Amniotic epithelial cell (primary cell): ENCODE measurements at regions not wholly inside any gene's neighbourhood (a gene's known extent, or its start where the extent isn't known, plus 50 kb on each side); places are given as distances from the start of the nearest gene placed in this dataset.
"Not testable (repeated sequence)": the region's sequence is repeated elsewhere in the genome, so short reads cannot be mapped to it uniquely, and the experiment has no call there.

ENCODE experiments used
- DNase-seq: peaks from one replicate; pipeline ENCODE4 v3.0.0-alpha.2; 2010; ENCODE audit warnings: low read depth

GRCh38 chr13:58500938-58501337, 869.4 kb downstream of the PCDH17 start:
- no peak for DNase-seq

DNA sequence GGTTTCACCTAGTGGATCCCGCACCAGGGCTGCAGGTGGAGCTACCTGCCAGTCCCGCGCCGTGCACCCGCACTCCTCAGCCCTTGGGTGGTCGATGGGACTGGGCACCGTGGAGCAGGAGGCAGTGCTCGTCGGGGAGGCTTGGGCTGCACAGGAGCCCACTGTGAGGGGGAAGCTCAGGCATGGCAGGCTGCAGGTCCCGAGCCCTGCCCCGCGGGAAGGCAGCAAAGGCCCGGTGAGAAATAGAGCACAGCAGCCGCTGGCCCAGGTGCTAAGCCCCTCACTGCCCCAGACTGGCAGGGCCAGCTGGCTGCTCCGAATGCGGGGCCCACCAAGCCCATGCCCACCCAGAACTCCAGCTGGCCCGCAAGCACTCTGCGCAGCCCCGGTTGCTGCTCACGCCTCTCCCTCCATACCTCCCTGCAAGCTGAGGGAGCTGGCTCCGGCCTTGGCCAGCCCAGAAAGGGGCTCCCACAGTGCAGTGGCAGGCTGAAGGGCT, 872.7 kb downstream of the PCDH17 start:
- DNase-seq, result not testable (repeated sequence)

- not testable (repeated sequence) for DNase-seq
These were observed 873.8 kb downstream of the PCDH17 start for GRCh38 chr13:58505262-58505920.

GRCh38 chr13:58528351-58528750, 896.8 kb downstream of the PCDH17 start:
- no peak for DNase-seq

DNA sequence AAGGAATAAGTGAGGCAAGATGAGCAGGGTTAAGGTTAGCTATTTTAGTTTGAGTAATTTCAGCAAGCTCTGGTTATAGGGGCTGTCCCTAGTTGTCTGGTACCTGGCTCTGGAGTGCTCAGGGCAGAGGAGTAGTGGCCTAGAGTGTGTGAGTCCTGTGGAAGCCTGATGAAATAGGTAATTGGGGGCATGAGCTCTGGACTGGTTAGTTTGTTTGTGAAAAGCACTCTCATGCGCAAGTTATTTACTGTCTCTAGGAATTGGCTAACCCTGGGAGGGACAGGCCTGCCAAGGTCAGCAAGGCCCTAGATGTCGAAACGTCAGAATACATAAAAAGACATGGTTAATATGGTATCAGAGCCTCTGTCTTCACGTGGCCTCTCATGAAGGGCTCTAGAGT, 900.1 kb downstream of the PCDH17 start:
- no peak for DNase-seq

GRCh38 chr13:58542530-58542929, 911.0 kb downstream of the PCDH17 start:
- DNase-seq, result no peak

DNA sequence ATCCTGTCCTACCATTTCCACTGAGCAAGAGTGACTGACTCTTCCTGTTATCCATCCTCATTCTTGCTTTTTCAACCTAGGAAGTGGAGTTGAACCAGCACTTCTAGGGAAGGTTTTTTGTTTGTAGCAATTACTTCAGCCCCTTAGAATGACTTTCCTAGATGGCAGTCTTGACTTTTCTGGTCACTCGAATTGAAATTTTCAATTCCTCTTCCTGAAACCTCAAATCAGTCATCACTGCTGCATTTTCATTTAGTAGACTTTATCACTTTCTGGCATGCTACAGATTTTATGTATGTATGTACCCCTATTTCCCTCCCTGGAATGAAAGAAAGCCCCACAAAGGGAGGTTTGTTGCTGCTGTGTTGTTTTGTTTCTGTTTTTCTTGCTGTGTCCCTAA, 915.9 kb downstream of the PCDH17 start:
- DNase-seq, result no peak

DNA sequence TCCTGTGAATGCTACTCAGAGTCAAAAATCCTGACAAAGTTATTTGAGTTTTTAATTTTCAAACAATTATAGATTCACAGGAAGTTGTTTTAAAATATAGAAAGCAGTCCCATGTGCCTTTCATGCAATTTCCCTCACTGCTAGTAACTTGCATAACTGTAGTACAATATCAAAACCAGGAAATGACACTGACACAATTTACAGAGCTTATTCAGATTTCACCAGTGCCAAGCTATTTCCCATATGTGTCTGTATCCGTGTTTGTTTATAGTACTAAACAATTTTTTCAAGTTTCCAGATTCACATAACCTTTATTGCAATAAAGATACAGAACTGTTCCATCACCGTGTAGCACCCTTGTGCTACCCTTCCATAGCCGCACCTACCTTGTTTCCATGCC, 934.6 kb downstream of the PCDH17 start:
- no peak for DNase-seq

DNA sequence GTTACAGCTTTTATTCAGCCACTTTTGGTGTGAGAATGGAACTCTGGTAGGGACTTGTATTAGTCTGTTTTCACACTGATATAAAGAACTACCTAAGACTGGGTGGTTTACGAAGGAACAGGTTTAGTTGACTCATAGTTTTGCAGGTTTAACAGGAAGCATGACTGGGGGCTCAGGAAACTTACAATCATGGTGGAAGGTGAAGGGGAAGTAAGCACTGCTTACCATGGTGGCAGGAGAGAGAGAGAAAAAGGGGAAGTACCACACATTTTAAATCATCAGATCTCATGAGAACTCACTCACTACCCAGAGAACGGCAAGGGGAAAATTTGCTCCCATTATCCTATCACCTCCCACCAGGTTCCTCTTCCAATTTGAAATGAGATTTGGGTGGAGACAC, 942.2 kb downstream of the PCDH17 start:
- no peak for DNase-seq

DNA sequence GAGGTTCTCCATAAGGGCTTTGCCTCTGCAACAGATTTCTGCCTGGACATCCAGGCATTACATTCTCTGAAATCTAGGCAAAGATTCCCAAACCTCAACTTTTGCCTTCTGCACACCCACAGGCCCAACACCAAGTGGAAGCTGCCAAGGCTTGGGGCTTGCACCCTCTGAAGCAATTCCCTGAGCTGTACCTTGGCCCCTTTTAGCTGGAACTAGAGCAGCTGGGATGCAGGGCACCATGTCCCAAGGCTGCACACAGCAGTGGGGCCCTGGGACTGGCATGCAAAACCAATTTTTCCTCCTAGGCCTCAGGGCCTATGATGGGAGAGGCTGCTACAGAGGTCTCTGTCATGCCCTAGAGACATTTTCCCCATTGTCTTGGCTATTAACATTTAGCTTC, 943.2 kb downstream of the PCDH17 start:
- no peak for DNase-seq

DNA sequence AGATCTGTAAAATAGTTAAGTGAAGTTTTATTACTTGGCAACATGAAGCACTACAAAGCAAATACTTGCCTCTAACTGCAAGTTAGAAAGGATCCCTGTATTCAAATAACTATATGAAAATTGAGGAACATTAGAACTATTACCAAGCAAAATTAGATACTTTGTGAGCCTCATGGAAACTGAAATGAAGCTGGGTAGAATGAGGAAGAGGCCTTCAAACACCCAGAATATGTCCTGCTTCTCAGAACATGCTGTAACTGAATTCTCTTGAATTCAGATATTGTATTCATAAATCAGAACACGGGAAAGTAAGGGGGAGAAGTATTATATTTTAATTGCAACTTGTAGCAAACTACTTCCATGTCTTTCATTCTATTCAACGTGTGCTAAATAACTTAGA, 947.9 kb downstream of the PCDH17 start:
- DNase-seq, result no peak

DNA sequence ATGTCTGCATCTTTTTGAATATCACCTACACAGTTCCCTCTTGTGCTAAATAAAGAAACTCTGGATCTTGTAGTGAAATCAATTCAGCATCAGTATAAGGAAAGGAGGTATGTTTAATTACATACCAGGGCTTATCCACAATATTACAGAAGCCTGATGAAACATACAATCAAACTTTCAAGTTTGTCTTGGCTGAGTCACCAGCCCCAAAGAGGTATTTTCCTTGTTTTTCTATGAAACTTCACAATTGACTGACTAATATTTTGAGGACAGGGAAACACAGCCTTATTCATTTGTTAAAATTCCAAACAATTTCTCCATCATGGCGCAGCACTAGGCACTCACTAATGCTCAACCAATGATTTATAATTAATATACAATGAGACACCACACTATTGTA, 952.4 kb downstream of the PCDH17 start:
- no peak for DNase-seq

GRCh38 chr13:58584610-58585009, 953.1 kb downstream of the PCDH17 start:
- no peak for DNase-seq

DNA sequence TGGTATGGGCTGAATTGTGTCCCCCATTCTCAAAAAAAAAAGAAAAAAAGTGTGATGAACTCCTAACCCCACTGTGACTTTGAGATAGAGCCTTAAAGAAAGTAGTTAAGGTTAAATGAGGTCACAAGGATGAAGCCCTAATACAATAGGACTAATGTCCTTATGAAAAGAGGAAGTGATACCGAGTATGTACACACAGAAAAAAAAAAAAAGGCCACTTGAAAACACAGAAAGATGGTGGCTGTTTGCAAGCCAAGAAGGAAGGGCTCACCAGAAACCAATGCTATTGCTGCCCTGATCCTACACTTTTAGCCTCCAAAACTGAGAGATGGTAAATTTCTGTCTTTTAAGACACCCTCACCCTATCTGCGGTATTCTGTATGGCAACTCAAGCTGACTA, 955.6 kb downstream of the PCDH17 start:
- no peak for DNase-seq

DNA sequence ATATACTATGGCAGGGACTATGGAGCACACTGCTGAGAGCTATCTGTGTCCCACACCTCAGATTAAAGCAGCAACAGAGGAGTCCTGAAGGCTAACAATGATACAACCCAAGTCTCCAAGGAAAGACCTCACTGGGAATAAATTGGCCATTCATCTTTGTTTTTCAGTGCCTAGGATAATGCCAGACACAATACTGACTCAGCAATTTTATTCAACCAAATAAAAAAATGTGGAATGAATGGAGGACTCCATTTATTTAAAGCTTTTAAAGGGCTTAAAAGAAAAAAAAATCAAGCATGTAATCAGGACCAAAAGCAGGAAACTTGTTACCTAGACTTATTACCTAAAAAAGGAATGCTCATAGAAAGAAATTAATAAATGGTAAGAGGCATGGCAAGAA, 960.5 kb downstream of the PCDH17 start:
- DNase-seq, result no peak

DNA sequence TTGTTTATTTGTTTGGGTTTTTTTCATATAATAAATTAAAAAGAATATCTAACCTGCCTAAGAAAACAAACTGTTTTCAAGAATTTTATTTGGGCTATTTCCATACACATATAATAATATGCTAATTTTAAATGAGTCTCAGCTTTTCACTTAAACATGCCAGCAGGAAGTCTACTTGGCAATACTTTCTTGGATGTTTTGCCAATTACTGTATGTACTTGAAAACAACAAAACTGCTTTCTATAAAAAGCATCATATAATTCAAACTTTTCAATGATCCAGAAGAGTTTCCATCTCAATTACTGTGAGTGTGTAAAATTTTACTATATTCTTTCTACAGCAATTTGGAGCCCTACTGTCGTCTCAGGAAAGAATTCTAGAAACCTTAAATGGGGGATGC, 961.2 kb downstream of the PCDH17 start:
- no peak for DNase-seq

- DNase-seq, result no peak
These were observed 963.4 kb downstream of the PCDH17 start for GRCh38 chr13:58594747-58595600.

DNA sequence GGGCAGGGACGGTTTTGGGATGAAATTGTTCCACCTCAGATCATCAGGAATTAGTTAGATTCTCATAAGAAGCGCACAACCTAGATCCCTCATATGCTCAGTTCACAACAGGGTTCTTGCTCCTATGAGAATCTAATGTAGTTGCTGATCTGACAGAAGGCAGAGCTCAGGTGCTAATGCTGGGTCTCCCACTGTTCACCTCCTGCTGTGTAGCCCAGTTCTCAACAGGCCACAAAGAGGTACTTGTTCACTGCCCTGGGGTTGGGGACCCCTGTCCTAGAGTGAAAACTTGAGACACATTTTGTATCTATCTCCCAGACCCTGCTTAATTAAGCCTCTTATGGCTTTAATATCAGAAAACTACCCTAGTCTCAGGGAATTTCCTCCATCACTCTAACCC, 966.0 kb downstream of the PCDH17 start:
- no peak for DNase-seq

DNA sequence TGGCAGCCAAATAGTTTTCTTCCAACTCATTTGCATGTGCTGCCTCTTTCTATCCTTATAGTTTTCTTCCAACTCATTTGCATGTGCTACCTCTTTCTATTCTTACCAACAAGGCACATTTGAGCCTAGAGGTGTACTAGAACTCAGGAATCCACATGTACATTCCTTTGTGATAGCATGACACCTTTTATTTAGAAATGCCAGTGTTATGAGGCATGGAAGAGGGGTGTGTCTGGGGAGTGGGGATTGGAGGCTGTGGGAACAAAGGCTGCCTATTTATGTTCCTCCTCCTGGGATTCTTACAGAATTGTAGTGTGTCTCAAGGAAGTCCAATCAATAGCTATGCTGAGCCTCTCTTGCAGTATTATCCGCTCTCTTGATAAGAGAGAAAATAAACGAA, 966.7 kb downstream of the PCDH17 start:
- no peak for DNase-seq

DNA sequence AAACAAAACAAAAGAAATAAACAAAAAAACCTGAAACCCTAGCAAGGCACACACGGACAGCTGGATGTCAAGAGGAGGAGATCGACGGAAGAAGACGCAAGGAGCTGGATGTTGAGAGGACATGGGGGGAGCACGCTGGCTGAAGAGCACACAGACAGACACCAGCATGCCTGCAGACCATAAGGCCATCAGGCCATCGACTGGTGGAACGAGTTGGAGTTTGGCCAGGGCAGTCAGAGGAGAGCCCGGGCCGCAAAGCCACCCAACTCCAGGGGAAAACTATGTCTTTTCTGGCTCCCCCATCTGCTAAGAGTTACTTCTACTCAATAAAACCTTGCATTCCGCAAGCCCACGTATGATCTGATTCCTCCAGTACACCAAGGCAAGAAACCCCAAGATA, 979.6 kb downstream of the PCDH17 start:
- DNase-seq, result no peak

- no peak for DNase-seq
These were observed 986.5 kb downstream of the PCDH17 start for GRCh38 chr13:58617880-58618665.

GRCh38 chr13:58619396-58620113, 988.0 kb downstream of the PCDH17 start:
- peak; percentile 22 for DNase-seq
